CD4-positive, alpha-beta T cell (primary cell): ENCODE measurements at regions not wholly inside any gene's neighbourhood (a gene's known extent, or its start where the extent isn't known, plus 50 kb on each side); places are given as distances from the start of the nearest gene placed in this dataset.

ENCODE experiments used
- ATAC-seq: fragments of 200-7000 bp; cut with Tn5 transposase; one replicate; pipeline ENCODE4 v1.10.0; 2022; ENCODE audit warnings: mild to moderate bottlenecking; ENCODE audit not compliant: poor library complexity
- CTCF ChIA-PET: fragments of 350-600 bp; sonication (Branson Sonifier 250); formaldehyde crosslinking; loops from one replicate; lab custom pipeline; 2021; ENCODE audit warnings: antibody characterized with exemption, inconsistent platforms; lab: Charles Lee
- POLR2A ChIA-PET: fragments of 350-600 bp; sonication (Branson Sonifier 250); formaldehyde crosslinking; loops from one replicate; lab custom pipeline; 2021; ENCODE audit warnings: antibody characterized with exemption, inconsistent platforms; lab: Charles Lee
- DNase-seq, 14 experiments: peaks; one replicate each; pipeline ENCODE4 v3.0.0-alpha.2; 2013 to 2020; ENCODE audit warnings: mixed read lengths in 2 of 14
- H3K27ac ChIP-seq, 2 donors: one replicate each; pipeline versions ENCODE4 v1.5.1 to v1.7.0; 2013; ENCODE audit warnings: low read length in 2 of 2, low read depth in 1 of 2, mild to moderate bottlenecking in 1 of 2
- H3K27me3 ChIP-seq, 2 experiments: 1 replicate in 1 of 2; 2 replicates in 1 of 2; pipeline versions ENCODE4 v1.6.1 to v1.7.0; 2013; ENCODE audit warnings: low read length in 2 of 2, control low read depth in 1 of 2, mild to moderate bottlenecking in 1 of 2, moderate library complexity in 1 of 2; ENCODE audit not compliant: insufficient read depth in 2 of 2, control insufficient read depth in 1 of 2
- H3K36me3 ChIP-seq: one replicate; pipeline ENCODE4 v1.6.1; 2013; ENCODE audit warnings: low read length, control low read depth; ENCODE audit not compliant: insufficient read depth
- H3K4me1 ChIP-seq: one replicate; pipeline ENCODE4 v1.6.1; 2013; ENCODE audit warnings: low read length, control low read depth; ENCODE audit not compliant: insufficient read depth
- H3K4me3 ChIP-seq: one replicate; pipeline ENCODE4 v1.5.1; 2013; ENCODE audit warnings: mild to moderate bottlenecking, low read length, moderate library complexity
- H3K9me3 ChIP-seq, 2 experiments: 1 replicate in 1 of 2; 2 replicates in 1 of 2; pipeline versions ENCODE4 v1.6.1 to v1.7.0; 2013; ENCODE audit warnings: low read length in 2 of 2, mild to moderate bottlenecking in 2 of 2, control low read depth in 1 of 2, moderate library complexity in 1 of 2; ENCODE audit not compliant: control insufficient read depth in 1 of 2, insufficient read depth in 1 of 2
- H3K27ac Mint-ChIP-seq: one replicate; pipeline ENCODE4 v1.8.0; 2020; ENCODE audit warnings: mixed read lengths
- H3K27me3 Mint-ChIP-seq: one replicate; pipeline ENCODE4 v1.8.0; 2021; ENCODE audit warnings: mixed read lengths
- H3K36me3 Mint-ChIP-seq: one replicate; pipeline ENCODE4 v1.8.0; 2021; ENCODE audit warnings: low read depth, mixed read lengths
- H3K4me1 Mint-ChIP-seq: one replicate; pipeline ENCODE4 v1.8.0; 2021; ENCODE audit warnings: low read depth, mixed read lengths
- H3K4me3 Mint-ChIP-seq: one replicate; pipeline ENCODE4 v1.8.0; 2020; ENCODE audit warnings: mild to moderate bottlenecking, mixed read lengths
- H3K9me3 Mint-ChIP-seq: one replicate; pipeline ENCODE4 v1.8.0; 2020; ENCODE audit warnings: mixed read lengths
- CTCF ChIP-seq: fragments of 200-600 bp; IDR thresholded peaks from one replicate; pipeline ENCODE4 v1.8.0; 2022; ENCODE audit warnings: antibody characterized with exemption, mild to moderate bottlenecking
- intact Hi-C, 2 experiments: fragments of 100-400 bp; cut with DNase I in 1 of 2; cut with micrococcal nuclease in 1 of 2; formaldehyde crosslinking; loops; one replicate each; pipeline versions ENCODE4 v1.15.1 to v1.9.0; 2023 to 2025; cut with DNase I, micrococcal nuclease

- Mint-ChIP-seq H3K36me3 (no peaks in the 10 kb centered on the region), H3K4me1 (no peaks in the 10 kb centered on the region), H3K4me3 (no peak overlapping the region), H3K9me3 (peaks cover 19% of the 10 kb centered on the region), H3K27ac (no peak overlapping the region), H3K27me3 (no peaks in the 10 kb centered on the region)
- no peak for ATAC-seq
- Histone ChIP-seq H3K4me3 (no peak overlapping the region), H3K9me3 (peaks cover 0 to 4% of the 10 kb centered on the region in 2 experiments), H3K27me3 (no peaks in the 10 kb centered on the region), H3K4me1 (no peaks in the 10 kb centered on the region), H3K36me3 (no peaks in the 10 kb centered on the region), H3K27ac (no peak overlapping the region)
- CTCF ChIA-PET, result no interaction called here
- DNase-seq, result no peak
- intact Hi-C loops, result no loop called here
- POLR2A ChIA-PET, result no interaction called here
- TF ChIP-seq CTCF, result no peak
These were observed 597.9 kb upstream of the DPP6 start for GRCh38 chr7:153454306-153454705.

DNA sequence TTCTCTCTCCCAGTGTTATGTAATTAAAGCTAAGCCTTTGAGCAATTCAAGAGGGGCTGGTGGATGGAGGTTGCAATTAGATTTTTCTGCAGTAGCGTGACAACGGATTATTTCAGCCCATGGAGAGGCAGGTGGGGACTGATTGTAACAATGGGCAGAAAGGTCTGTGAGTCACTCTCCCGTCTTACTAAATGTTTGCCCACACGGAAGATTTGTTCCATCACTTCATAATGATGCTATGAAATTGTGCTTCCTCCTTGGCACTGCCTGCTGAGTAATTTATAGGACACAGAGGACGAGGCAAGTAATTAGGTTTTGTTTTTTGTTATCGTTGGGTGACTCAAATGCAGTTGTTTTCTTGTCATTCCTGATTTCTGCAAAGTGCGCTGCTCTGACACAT, 594.5 kb upstream of the DPP6 start:
- Histone ChIP-seq H3K27ac (no peak overlapping the region), H3K4me1 (no peaks in the 10 kb centered on the region), H3K4me3 (no peak overlapping the region), H3K27me3 (no peaks in the 10 kb centered on the region), H3K36me3 (no peaks in the 10 kb centered on the region), H3K9me3 (peaks cover 0 to 13% of the 10 kb centered on the region in 2 experiments)
- Mint-ChIP-seq H3K36me3 (no peaks in the 10 kb centered on the region), H3K27me3 (no peaks in the 10 kb centered on the region), H3K27ac (no peak overlapping the region), H3K9me3 (peaks cover 14% of the 10 kb centered on the region), H3K4me3 (no peak overlapping the region), H3K4me1 (no peaks in the 10 kb centered on the region)
- no peak for ATAC-seq
- intact Hi-C loops, result no loop called here
- no peak for DNase-seq
- POLR2A ChIA-PET, result no interaction called here
- TF ChIP-seq CTCF, result no peak
- CTCF ChIA-PET, result no interaction called here

- Mint-ChIP-seq H3K27ac (no peak overlapping the region), H3K4me1 (no peaks in the 10 kb centered on the region), H3K4me3 (no peak overlapping the region), H3K9me3 (peaks cover 8% of the 10 kb centered on the region), H3K36me3 (no peaks in the 10 kb centered on the region), H3K27me3 (no peaks in the 10 kb centered on the region)
- no peak for ATAC-seq
- no peaks in the 10 kb centered on the region for H3K36me3 ChIP-seq
- no peak overlapping the region for H3K27ac ChIP-seq
- no peaks in the 10 kb centered on the region for H3K4me1 ChIP-seq
- DNase-seq, result no peak
- POLR2A ChIA-PET, result no interaction called here
- H3K9me3 ChIP-seq, result peaks cover 0 to 11% of the 10 kb centered on the region in 2 experiments
- intact Hi-C loops, result no loop called here
- no peak for TF ChIP-seq CTCF
- H3K4me3 ChIP-seq, result no peak overlapping the region
- H3K27me3 ChIP-seq, result no peaks in the 10 kb centered on the region
- CTCF ChIA-PET, result no interaction called here
These were observed 582.1 kb upstream of the DPP6 start for GRCh38 chr7:153470004-153470671.
